DND-41 (cell line): ENCODE measurements at regions not wholly inside any gene's neighbourhood (a gene's known extent, or its start where the extent isn't known, plus 50 kb on each side); places are given as distances from the start of the nearest gene placed in this dataset.

Source experiments
- ATAC-seq: fragments of 200-7000 bp; cut with Tn5 transposase; 3 replicates; pipeline ENCODE4 v1.9.1; 2021; ENCODE audit warnings: low read depth; ENCODE audit not compliant: insufficient read depth
- DNase-seq: peaks from one replicate; pipeline ENCODE4 v3.0.0-alpha.2; 2020
- H2AFZ ChIP-seq: 2 replicates; pipeline ENCODE4 v1.6.0; 2012; ENCODE audit warnings: low read depth, low read length
- H3K27ac ChIP-seq: 2 replicates; pipeline ENCODE4 v1.5.1; 2012; ENCODE audit warnings: low read length, inconsistent platforms
- H3K27me3 ChIP-seq: fragments of 200-600 bp; sonication (generic); 2 replicates; pipeline ENCODE4 v1.6.0; 2012; ENCODE audit warnings: low read length, mild to moderate bottlenecking, inconsistent platforms; ENCODE audit not compliant: insufficient read depth, poor library complexity
- H3K36me3 ChIP-seq: 2 replicates; pipeline ENCODE4 v1.5.1; 2012; ENCODE audit warnings: low read length, inconsistent platforms; ENCODE audit not compliant: insufficient read depth
- H3K4me1 ChIP-seq: 2 replicates; pipeline ENCODE4 v1.5.1; 2012; ENCODE audit warnings: mild to moderate bottlenecking, low read length; ENCODE audit not compliant: insufficient read depth
- H3K4me2 ChIP-seq: 2 replicates; pipeline ENCODE4 v1.6.0; 2012; ENCODE audit warnings: mild to moderate bottlenecking, moderate library complexity, low read length, inconsistent platforms; ENCODE audit not compliant: insufficient read depth
- H3K4me3 ChIP-seq, 2 experiments: fragments of 200-600 bp in 1 of 2; shearing (Covaris generic) in 1 of 2; 2 replicates each; pipeline ENCODE4 v1.5.1; 2012 to 2016; ENCODE audit warnings: inconsistent platforms in 2 of 2, low read length in 2 of 2, mild to moderate bottlenecking in 2 of 2, low read depth in 1 of 2, moderate library complexity in 1 of 2
- H3K79me2 ChIP-seq: 2 replicates; pipeline ENCODE4 v1.6.0; 2012; ENCODE audit warnings: low read length, inconsistent platforms; ENCODE audit not compliant: insufficient read depth
- H3K9ac ChIP-seq: 2 replicates; pipeline ENCODE4 v1.6.0; 2012; ENCODE audit warnings: low read depth, mild to moderate bottlenecking, inconsistent platforms, low read length, moderate library complexity
- H3K9me3 ChIP-seq: 2 replicates; pipeline ENCODE4 v1.5.1; 2012; ENCODE audit warnings: low read length, moderate library complexity, mild to moderate bottlenecking, inconsistent platforms; ENCODE audit not compliant: insufficient read depth, severe bottlenecking
- H4K20me1 ChIP-seq: 2 replicates; pipeline ENCODE4 v1.6.0; 2012; ENCODE audit warnings: low read length; ENCODE audit not compliant: insufficient read depth
- CTCF ChIP-seq: IDR thresholded peaks from 2 replicates; pipeline ENCODE4 v1.5.1; 2012; ENCODE audit warnings: borderline replicate concordance, low read length, moderate library complexity, mild to moderate bottlenecking; ENCODE audit not compliant: poor library complexity, severe bottlenecking; ENCODE audit errors: extremely low read depth
- EZH2 ChIP-seq: IDR thresholded peaks from 3 replicates; pipeline ENCODE4 v1.6.1; 2012; ENCODE audit warnings: borderline replicate concordance, low read depth, mild to moderate bottlenecking, moderate library complexity, low read length, inconsistent platforms; ENCODE audit not compliant: severe bottlenecking

- no peak overlapping the region for H2AFZ ChIP-seq
Observed at GRCh38 chr7:136339464-136339863, 362.3 kb upstream of the MTPN start.

GRCh38 chr7:136336932-136337331 is 359.8 kb upstream of the MTPN start:
- no peak overlapping the region for H3K4me3 ChIP-seq
- no peak for ATAC-seq
- TF ChIP-seq CTCF (no peak), EZH2 (no peak)

More at GRCh38 chr7:136339464-136339863, 362.3 kb upstream of the MTPN start:
- Histone ChIP-seq H3K4me2 (no peak overlapping the region), H3K27me3 (no peaks in the 10 kb centered on the region), H3K4me3 (no peak overlapping the region), H3K9ac (no peak overlapping the region), H3K79me2 (no peaks in the 10 kb centered on the region), H4K20me1 (no peaks in the 10 kb centered on the region), H3K36me3 (no peaks in the 10 kb centered on the region), H3K4me1 (no peaks in the 10 kb centered on the region), H3K27ac (no peak overlapping the region), H3K9me3 (no peaks in the 10 kb centered on the region)
- no peak for TF ChIP-seq CTCF
- no peak for TF ChIP-seq EZH2
- ATAC-seq: no peak
- no peak for DNase-seq

GRCh38 chr7:136333636-136334035 is 356.5 kb upstream of the MTPN start:
- Histone ChIP-seq H3K27me3 (no peaks in the 10 kb centered on the region), H3K9ac (no peak overlapping the region), H3K4me1 (no peaks in the 10 kb centered on the region), H3K36me3 (no peaks in the 10 kb centered on the region), H2AFZ (no peak overlapping the region), H3K4me3 (no peak overlapping the region), H4K20me1 (no peaks in the 10 kb centered on the region), H3K79me2 (no peaks in the 10 kb centered on the region), H3K4me2 (no peak overlapping the region), H3K9me3 (no peaks in the 10 kb centered on the region), H3K27ac (no peak overlapping the region)
- TF ChIP-seq CTCF (no peak), EZH2 (no peak)
- no peak for DNase-seq
- ATAC-seq: no peak

More at GRCh38 chr7:136336932-136337331, 359.8 kb upstream of the MTPN start:
- H3K9ac ChIP-seq: no peak overlapping the region
- no peak for DNase-seq
- no peaks in the 10 kb centered on the region for H3K79me2 ChIP-seq
- H3K27me3 ChIP-seq: no peaks in the 10 kb centered on the region
- no peaks in the 10 kb centered on the region for H3K4me1 ChIP-seq
- no peak overlapping the region for H3K27ac ChIP-seq
- no peaks in the 10 kb centered on the region for H3K9me3 ChIP-seq
- no peak overlapping the region for H2AFZ ChIP-seq
- H3K4me2 ChIP-seq: no peak overlapping the region
- H4K20me1 ChIP-seq: no peaks in the 10 kb centered on the region
- H3K36me3 ChIP-seq: no peaks in the 10 kb centered on the region

GRCh38 chr7:136326045-136326609 is 349.0 kb upstream of the MTPN start:
- H3K4me2 ChIP-seq: no peak overlapping the region
- H3K27me3 ChIP-seq: no peaks in the 10 kb centered on the region
- no peaks in the 10 kb centered on the region for H3K4me1 ChIP-seq
- H3K9me3 ChIP-seq: no peaks in the 10 kb centered on the region
- H3K36me3 ChIP-seq: no peaks in the 10 kb centered on the region
- H4K20me1 ChIP-seq: no peaks in the 10 kb centered on the region
- H3K27ac ChIP-seq: no peak overlapping the region
- no peak overlapping the region for H3K4me3 ChIP-seq
- no peak overlapping the region for H2AFZ ChIP-seq
- H3K79me2 ChIP-seq: no peaks in the 10 kb centered on the region
- H3K9ac ChIP-seq: no peak overlapping the region
- ATAC-seq (no peak), DNase-seq (no peak)
- TF ChIP-seq EZH2: no peak
- TF ChIP-seq CTCF: no peak
